Choroid plexus epithelial cell (primary cell): ENCODE measurements at regions not wholly inside any gene's neighbourhood (a gene's known extent, or its start where the extent isn't known, plus 50 kb on each side); places are given as distances from the start of the nearest gene placed in this dataset.

Experiments used
- DNase-seq: peaks from one replicate; pipeline ENCODE4 v3.0.0-alpha.2; 2010; ENCODE audit warnings: low read depth
- H3K4me3 ChIP-seq: 2 replicates; pipeline ENCODE4 v1.5.1; 2011; ENCODE audit warnings: low read depth, mild to moderate bottlenecking, control low read depth, low read length, moderate library complexity
- CTCF ChIP-seq: conservative IDR thresholded peaks from 2 replicates; pipeline ENCODE4 v1.5.1; 2011; ENCODE audit warnings: low read depth, mild to moderate bottlenecking, control low read depth, inconsistent platforms, low read length, moderate library complexity

- TF ChIP-seq CTCF, result peak; percentile 77
- H3K4me3 ChIP-seq, result no peak overlapping the region
- DNase-seq, result peak; percentile 39
Measured at GRCh38 chr7:127504715-127505114, 80.7 kb downstream of the GCC1 start.

DNA sequence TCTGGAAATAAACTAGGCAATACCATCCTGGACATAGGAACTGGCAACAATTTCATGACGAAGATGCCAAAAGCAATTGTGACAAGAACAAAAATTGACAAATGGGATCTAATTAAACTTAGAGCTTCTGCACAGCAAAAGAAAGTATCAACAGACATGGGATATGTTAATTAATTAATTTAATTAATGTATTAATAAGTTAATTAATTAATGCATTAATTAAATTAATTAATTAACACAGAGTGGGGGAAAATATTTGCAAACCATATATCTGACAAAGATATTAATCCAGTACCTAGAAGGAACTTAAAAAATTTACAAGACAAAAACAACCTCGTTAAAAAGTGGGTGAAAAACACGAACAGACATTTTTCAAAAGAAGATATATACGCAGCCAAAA is 83.6 kb downstream of the GCC1 start:
- DNase-seq, result no peak
- TF ChIP-seq CTCF, result no peak
- H3K4me3 ChIP-seq, result no peak overlapping the region

GRCh38 chr7:127487381-127487780 is 94.9 kb upstream of the ZNF800 start:
- DNase-seq, result no peak
- TF ChIP-seq CTCF, result no peak
- H3K4me3 ChIP-seq, result no peak overlapping the region

DNA sequence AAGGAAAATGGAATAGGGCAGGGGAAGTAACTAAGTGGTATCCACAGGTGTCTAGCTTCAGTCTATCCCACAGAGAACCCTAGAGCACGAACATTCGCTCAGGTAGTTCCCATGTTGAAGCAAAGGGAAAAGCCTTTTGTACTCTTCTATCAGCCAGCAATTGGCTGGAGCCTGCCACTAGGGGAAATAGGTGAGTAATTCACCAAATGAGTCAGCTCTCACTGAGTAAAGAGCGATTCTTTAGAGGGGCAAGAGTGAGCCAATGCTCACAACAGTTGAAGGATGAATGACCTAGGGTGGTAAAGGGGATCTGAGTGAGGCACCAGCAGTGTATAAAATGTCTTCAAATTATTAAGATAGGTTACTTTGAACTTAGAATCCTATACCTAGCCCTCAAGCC is 94.1 kb upstream of the ZNF800 start:
- DNase-seq, result no peak
- TF ChIP-seq CTCF, result peak; percentile 15
- H3K4me3 ChIP-seq, result no peak overlapping the region

- TF ChIP-seq CTCF, result no peak
- no peak for DNase-seq
- H3K4me3 ChIP-seq, result no peak overlapping the region
Measured at GRCh38 chr7:127485482-127485881, 93.0 kb upstream of the ZNF800 start.

GRCh38 chr7:127484954-127485353 is 92.4 kb upstream of the ZNF800 start:
- no peak for DNase-seq
- no peak for TF ChIP-seq CTCF

DNA sequence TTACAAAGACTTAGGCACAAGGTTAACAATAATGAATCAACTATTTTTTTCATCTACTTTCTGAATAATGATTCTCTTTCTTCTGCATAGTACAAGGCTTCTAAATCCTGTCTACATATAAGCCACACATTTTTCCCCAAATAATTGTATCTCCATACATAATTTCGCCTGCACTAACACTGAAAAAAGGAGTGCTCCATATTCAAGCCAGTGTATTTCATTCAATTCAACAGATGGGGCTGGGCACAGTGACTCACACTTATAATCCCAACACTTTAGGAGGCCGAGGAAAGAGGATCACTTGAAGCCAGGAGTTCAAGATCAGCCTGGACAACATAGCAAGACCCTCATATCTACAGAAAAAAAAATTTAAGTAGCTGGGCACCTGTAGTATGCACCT is 86.0 kb upstream of the ZNF800 start:
- no peak overlapping the region for H3K4me3 ChIP-seq
- DNase-seq, result no peak
- no peak for TF ChIP-seq CTCF

More at GRCh38 chr7:127484954-127485353, 92.4 kb upstream of the ZNF800 start:
- no peak overlapping the region for H3K4me3 ChIP-seq
